ENCODE measurements at regions not wholly inside any gene's neighbourhood (a gene's known extent, or its start where the extent isn't known, plus 50 kb on each side); places are given as distances from the start of the nearest gene placed in this dataset.

DNA sequence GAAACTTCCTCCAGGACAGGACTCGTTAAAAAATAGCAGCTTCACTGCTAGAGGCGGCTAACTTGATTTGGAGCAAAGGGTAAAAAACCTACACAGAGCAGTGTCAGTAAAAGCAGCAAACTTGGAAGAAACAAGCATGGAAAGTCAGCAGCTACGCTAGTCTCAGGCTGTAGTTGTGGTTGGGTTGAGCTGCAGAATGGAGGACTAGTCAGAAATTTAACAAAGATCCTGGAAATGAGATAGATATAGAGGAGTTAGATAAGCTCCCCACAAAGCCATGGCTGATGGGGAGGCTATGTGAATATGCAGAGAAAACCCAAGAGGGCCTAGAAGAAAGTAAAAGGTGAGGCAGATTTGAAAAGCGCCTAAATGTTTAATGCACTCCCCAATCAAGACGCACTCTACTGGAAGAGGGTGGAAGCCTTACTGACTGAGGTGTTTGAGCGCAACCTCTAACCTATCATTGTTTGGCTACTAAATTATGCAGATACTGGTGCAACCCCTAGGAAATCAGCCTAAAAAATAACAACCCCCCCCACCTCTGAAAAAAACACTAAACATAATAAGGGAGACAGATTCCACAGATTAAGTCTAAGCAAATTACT lies 99.7 kb upstream of the TMEM168 start:
- TF ChIP-seq, protein P1, sequence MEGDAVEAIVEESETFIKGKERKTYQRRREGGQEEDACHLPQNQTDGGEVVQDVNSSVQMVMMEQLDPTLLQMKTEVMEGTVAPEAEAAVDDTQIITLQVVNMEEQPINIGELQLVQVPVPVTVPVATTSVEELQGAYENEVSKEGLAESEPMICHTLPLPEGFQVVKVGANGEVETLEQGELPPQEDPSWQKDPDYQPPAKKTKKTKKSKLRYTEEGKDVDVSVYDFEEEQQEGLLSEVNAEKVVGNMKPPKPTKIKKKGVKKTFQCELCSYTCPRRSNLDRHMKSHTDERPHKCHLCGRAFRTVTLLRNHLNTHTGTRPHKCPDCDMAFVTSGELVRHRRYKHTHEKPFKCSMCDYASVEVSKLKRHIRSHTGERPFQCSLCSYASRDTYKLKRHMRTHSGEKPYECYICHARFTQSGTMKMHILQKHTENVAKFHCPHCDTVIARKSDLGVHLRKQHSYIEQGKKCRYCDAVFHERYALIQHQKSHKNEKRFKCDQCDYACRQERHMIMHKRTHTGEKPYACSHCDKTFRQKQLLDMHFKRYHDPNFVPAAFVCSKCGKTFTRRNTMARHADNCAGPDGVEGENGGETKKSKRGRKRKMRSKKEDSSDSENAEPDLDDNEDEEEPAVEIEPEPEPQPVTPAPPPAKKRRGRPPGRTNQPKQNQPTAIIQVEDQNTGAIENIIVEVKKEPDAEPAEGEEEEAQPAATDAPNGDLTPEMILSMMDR (IDR thresholded peaks at IDR 0.05), result no peak
- TF ChIP-seq POLR2A (IDR thresholded peaks at IDR 0.05), result no peak
